ENCODE measurements at regions not wholly inside any gene's neighbourhood (a gene's known extent, or its start where the extent isn't known, plus 50 kb on each side); places are given as distances from the start of the nearest gene placed in this dataset.

GRCh38 chr6:82761674-82762345 lies 303.8 kb downstream of the UBE3D start:
- TF ChIP-seq, protein P1, sequence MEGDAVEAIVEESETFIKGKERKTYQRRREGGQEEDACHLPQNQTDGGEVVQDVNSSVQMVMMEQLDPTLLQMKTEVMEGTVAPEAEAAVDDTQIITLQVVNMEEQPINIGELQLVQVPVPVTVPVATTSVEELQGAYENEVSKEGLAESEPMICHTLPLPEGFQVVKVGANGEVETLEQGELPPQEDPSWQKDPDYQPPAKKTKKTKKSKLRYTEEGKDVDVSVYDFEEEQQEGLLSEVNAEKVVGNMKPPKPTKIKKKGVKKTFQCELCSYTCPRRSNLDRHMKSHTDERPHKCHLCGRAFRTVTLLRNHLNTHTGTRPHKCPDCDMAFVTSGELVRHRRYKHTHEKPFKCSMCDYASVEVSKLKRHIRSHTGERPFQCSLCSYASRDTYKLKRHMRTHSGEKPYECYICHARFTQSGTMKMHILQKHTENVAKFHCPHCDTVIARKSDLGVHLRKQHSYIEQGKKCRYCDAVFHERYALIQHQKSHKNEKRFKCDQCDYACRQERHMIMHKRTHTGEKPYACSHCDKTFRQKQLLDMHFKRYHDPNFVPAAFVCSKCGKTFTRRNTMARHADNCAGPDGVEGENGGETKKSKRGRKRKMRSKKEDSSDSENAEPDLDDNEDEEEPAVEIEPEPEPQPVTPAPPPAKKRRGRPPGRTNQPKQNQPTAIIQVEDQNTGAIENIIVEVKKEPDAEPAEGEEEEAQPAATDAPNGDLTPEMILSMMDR (optimal IDR thresholded peaks at IDR 0.05 in 1 of 3, IDR thresholded peaks at IDR 0.05 in 1 of 3, conservative IDR thresholded peaks at IDR 0.05 in 1 of 3; ENCODE audit: extremely low read depth in 1 of 3, insufficient read depth in 2 of 3, low read length in 3 of 3): no peak
- no peak for TF ChIP-seq EZH2 (IDR thresholded peaks at IDR 0.05; ENCODE audit: low read length)

All from keratinocyte (primary cell).